CD8-positive, alpha-beta memory T cell (primary cell): ENCODE measurements at regions not wholly inside any gene's neighbourhood (a gene's known extent, or its start where the extent isn't known, plus 50 kb on each side); places are given as distances from the start of the nearest gene placed in this dataset.
"Not testable (repeated sequence)": the region's sequence is repeated elsewhere in the genome, so short reads cannot be mapped to it uniquely, and the experiment has no call there.

ENCODE experiments used
- CTCF ChIA-PET: fragments of 350-600 bp; sonication (Branson Sonifier 250); formaldehyde crosslinking; loops from one replicate; lab custom pipeline; 2021; ENCODE audit warnings: antibody characterized with exemption; lab: Charles Lee
- POLR2A ChIA-PET: fragments of 350-600 bp; sonication (Branson Sonifier 250); formaldehyde crosslinking; loops from one replicate; lab custom pipeline; 2021; ENCODE audit warnings: antibody characterized with exemption; lab: Charles Lee
- DNase-seq, 5 donors: peaks; one replicate each; pipeline versions ENCODE4 v3.0.0 to v3.0.0-alpha.2; 2020 to 2022; ENCODE audit warnings: mixed read lengths in 1 of 5
- H3K27ac ChIP-seq: one replicate; pipeline ENCODE4 v1.7.0; 2013; ENCODE audit warnings: low read depth, mild to moderate bottlenecking, low read length, moderate library complexity
- H3K27me3 ChIP-seq: 2 replicates; pipeline ENCODE4 v1.7.0; 2013; ENCODE audit warnings: low read length, mild to moderate bottlenecking; ENCODE audit not compliant: insufficient read depth, poor library complexity, severe bottlenecking
- H3K36me3 ChIP-seq: 2 replicates; pipeline ENCODE4 v1.7.0; 2013; ENCODE audit warnings: mild to moderate bottlenecking, low read length, moderate library complexity; ENCODE audit not compliant: insufficient read depth
- H3K4me1 ChIP-seq: 2 replicates; pipeline ENCODE4 v1.7.0; 2013; ENCODE audit warnings: mild to moderate bottlenecking, low read length, moderate library complexity; ENCODE audit not compliant: insufficient read depth
- H3K4me3 ChIP-seq: 2 replicates; pipeline ENCODE4 v1.7.0; 2013; ENCODE audit warnings: mild to moderate bottlenecking, low read length
- H3K9me3 ChIP-seq: 2 replicates; pipeline ENCODE4 v1.7.0; 2013; ENCODE audit warnings: mild to moderate bottlenecking, low read length
- H3K27ac Mint-ChIP-seq, 8 donors: one replicate each; pipeline ENCODE4 v1.8.0; 2020 to 2021; ENCODE audit warnings: mixed read lengths in 8 of 8, mild to moderate bottlenecking in 6 of 8, inconsistent platforms in 3 of 8, moderate library complexity in 3 of 8
- H3K27me3 Mint-ChIP-seq, 2 donors: one replicate each; pipeline ENCODE4 v1.8.0; 2020 to 2021; ENCODE audit warnings: mixed read lengths in 2 of 2, mild to moderate bottlenecking in 1 of 2, moderate library complexity in 1 of 2
- H3K36me3 Mint-ChIP-seq, 3 donors: one replicate each; pipeline ENCODE4 v1.8.0; 2020 to 2021; ENCODE audit warnings: mixed read lengths in 3 of 3, inconsistent platforms in 1 of 3, mild to moderate bottlenecking in 1 of 3
- H3K4me1 Mint-ChIP-seq, 3 donors: one replicate each; pipeline ENCODE4 v1.8.0; 2020 to 2021; ENCODE audit warnings: mixed read lengths in 3 of 3, inconsistent platforms in 1 of 3, mild to moderate bottlenecking in 1 of 3
- H3K4me3 Mint-ChIP-seq, 7 donors: one replicate each; pipeline ENCODE4 v1.8.0; 2020 to 2021; ENCODE audit warnings: mixed read lengths in 7 of 7, mild to moderate bottlenecking in 6 of 7, moderate library complexity in 4 of 7, inconsistent platforms in 2 of 7
- H3K9me3 Mint-ChIP-seq, 5 donors: one replicate each; pipeline ENCODE4 v1.8.0; 2020 to 2022; ENCODE audit warnings: mixed read lengths in 5 of 5, mild to moderate bottlenecking in 3 of 5, moderate library complexity in 2 of 5, inconsistent platforms in 1 of 5

DNA sequence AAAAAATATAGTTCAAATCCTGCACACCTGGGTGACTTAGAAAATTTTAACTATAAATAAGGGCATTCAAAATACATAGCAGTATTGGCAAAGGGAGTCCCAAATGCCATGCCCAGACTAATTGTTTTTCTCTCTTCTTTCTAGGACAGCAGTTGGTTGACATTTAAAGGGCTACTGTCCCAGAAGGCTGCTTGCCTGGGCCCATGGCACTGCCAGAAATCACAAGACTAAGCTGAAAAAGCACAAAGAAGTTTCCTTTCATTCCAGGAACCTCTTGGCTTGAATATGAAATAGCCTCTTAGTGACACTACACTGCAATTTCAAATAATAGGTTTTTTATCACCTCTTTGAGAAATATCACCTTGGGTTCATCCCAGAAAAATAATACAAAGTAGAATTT, 388.9 kb upstream of the TRPC7 start:
- no peaks in the 10 kb centered on the region for H3K36me3 Mint-ChIP-seq
- no peaks in the 10 kb centered on the region for H3K27me3 ChIP-seq
- peaks cover 0 to 4% (median 0%) of the 10 kb centered on the region in 5 donors for H3K9me3 Mint-ChIP-seq
- no peak overlapping the region for H3K4me3 ChIP-seq
- H3K4me1 Mint-ChIP-seq, result no peaks in the 10 kb centered on the region
- H3K27me3 Mint-ChIP-seq, result peaks cover 0 to 4% of the 10 kb centered on the region in 2 donors
- H3K27ac Mint-ChIP-seq, result no peak overlapping the region
- H3K4me3 Mint-ChIP-seq, result no peak overlapping the region
- H3K9me3 ChIP-seq, result no peaks in the 10 kb centered on the region
- DNase-seq, result no peak
- ChIA-PET CTCF (no interaction called here), POLR2A (no interaction called here)
- no peaks in the 10 kb centered on the region for H3K36me3 ChIP-seq
- H3K27ac ChIP-seq, result no peak overlapping the region
- no peaks in the 10 kb centered on the region for H3K4me1 ChIP-seq

DNA sequence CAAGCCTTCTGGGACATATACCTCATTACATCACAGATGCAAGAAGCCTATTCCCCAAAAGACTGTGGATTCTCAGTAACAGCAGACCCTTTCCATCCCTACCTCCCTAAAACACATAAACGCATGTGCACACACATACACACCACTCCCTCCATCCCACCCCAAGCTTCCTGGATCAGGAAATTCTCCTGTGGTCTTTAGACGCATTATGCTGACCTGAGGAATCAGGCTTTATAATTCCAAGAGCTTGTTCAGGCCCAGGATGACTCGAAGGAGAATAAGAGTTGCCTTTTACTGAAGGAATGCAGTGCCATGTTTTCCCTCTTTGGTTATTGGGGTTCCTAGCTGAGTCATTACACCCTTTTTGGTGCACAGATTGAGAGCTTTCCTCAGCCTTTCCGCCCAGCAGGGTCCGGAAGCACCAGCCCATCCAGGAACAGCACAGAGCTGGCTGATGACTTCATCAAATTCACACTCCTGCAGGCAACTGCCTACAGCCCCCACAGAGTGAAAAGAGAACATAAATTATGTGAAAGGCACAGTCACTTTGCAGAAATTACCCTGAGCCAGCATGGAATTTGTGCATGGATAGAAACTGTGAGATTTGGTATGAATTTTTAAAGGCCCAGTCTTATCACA, 385.0 kb upstream of the TRPC7 start:
- no peak overlapping the region for H3K27ac ChIP-seq
- H3K36me3 ChIP-seq, result no peaks in the 10 kb centered on the region
- Mint-ChIP-seq H3K4me1 (no peaks in the 10 kb centered on the region), H3K4me3 (no peak overlapping the region), H3K27ac (no peak overlapping the region), H3K27me3 (no peaks in the 10 kb centered on the region), H3K9me3 (peaks cover 0 to 6% (median 2%) of the 10 kb centered on the region in 5 donors), H3K36me3 (no peaks in the 10 kb centered on the region)
- ChIA-PET CTCF (no interaction called here), POLR2A (no interaction called here)
- no peaks in the 10 kb centered on the region for H3K9me3 ChIP-seq
- no peaks in the 10 kb centered on the region for H3K27me3 ChIP-seq
- DNase-seq, result no peak
- H3K4me1 ChIP-seq, result no peaks in the 10 kb centered on the region
- H3K4me3 ChIP-seq, result no peak overlapping the region

DNA sequence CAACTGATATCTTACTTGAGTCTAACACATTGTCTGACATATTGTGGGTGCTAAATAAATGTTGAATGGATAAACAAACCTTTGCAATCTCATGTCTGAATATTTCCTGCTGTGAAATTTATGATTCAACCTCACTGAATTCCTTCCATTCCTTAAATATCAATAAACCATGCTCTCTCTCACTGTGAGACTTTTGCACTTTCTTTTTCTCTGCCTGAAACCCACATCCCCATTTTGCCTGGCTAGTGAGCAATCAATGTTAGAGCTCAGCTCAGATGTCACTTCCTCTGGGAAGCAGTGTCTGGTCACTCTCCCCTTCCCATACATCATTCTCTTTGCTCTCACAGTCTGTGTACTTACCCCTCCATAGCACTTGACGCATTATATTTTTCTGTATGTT, 383.7 kb upstream of the TRPC7 start:
- CTCF ChIA-PET, result no interaction called here
- POLR2A ChIA-PET, result no interaction called here

DNA sequence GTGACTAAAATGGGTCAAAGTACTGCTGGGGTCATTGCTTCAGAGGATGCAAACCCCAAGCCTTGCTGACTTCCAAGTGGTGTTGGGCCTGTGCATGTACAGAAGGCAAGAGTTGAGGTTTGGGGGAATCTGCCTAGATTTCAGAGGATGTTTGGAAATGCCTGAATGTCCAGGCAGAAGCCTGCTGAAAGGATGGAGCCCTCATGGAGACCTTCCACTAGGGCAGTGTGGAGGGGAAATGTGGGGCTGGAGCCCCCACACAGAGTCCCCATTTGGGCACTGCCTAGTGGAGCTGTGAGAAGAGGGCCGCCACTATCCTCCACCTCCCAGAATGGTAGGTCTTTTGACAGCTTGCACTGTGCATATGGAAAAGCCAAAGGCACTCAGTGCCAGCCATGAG, 377.7 kb upstream of the TRPC7 start:
- Mint-ChIP-seq H3K27ac (peak overlapping the region in 1 of 8 donors; percentile 35), H3K36me3 (no peaks in the 10 kb centered on the region), H3K4me3 (no peak overlapping the region), H3K27me3 (peaks cover 2 to 6% of the 10 kb centered on the region in 2 donors), H3K4me1 (no peaks in the 10 kb centered on the region), H3K9me3 (peaks cover 6 to 24% (median 20%) of the 10 kb centered on the region in 5 donors)
- Histone ChIP-seq H3K4me1 (no peaks in the 10 kb centered on the region), H3K36me3 (no peaks in the 10 kb centered on the region), H3K4me3 (no peak overlapping the region), H3K27ac (no peak overlapping the region), H3K9me3 (no peaks in the 10 kb centered on the region), H3K27me3 (no peaks in the 10 kb centered on the region)
- CTCF ChIA-PET, result no interaction called here
- POLR2A ChIA-PET, result no interaction called here
- DNase-seq, result no peak

More for the DNA sequence above, 383.7 kb upstream of the TRPC7 start:
- no peaks in the 10 kb centered on the region for H3K36me3 ChIP-seq
- H3K27me3 Mint-ChIP-seq, result no peaks in the 10 kb centered on the region
- H3K4me1 Mint-ChIP-seq, result no peaks in the 10 kb centered on the region
- H3K36me3 Mint-ChIP-seq, result no peaks in the 10 kb centered on the region
- peaks cover 0 to 7% (median 3%) of the 10 kb centered on the region in 5 donors for H3K9me3 Mint-ChIP-seq
- no peaks in the 10 kb centered on the region for H3K4me1 ChIP-seq
- H3K4me3 Mint-ChIP-seq, result no peak overlapping the region
- H3K9me3 ChIP-seq, result no peaks in the 10 kb centered on the region
- DNase-seq, result no peak
- no peak overlapping the region for H3K27ac Mint-ChIP-seq
- H3K27me3 ChIP-seq, result no peaks in the 10 kb centered on the region
- H3K4me3 ChIP-seq, result no peak overlapping the region
- H3K27ac ChIP-seq, result no peak overlapping the region

DNA sequence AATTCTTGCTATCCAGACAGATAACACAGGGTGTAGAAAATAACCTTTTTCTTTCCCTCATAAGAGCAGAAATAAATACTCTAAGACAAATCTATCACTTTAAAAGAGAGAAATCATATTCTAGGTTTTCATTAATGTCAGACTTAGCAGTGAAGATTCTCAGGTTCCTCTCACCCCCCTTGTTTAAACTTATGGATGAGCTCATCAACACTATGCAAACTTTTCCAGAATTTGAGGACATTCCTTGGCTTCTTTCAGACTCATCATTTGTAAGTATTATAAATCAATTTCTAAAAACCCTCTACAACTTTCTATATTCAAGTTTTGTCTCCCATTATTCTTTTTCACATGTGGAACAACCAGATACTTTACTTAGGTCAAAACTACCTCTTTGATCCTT, 374.9 kb upstream of the TRPC7 start:
- Histone ChIP-seq H3K9me3 (no peaks in the 10 kb centered on the region), H3K27me3 (no peaks in the 10 kb centered on the region), H3K4me1 (no peaks in the 10 kb centered on the region), H3K4me3 (no peak overlapping the region), H3K36me3 (no peaks in the 10 kb centered on the region), H3K27ac (no peak overlapping the region)
- POLR2A ChIA-PET, result no interaction called here
- Mint-ChIP-seq H3K27ac (no peak overlapping the region), H3K9me3 (peaks cover 6 to 28% (median 20%) of the 10 kb centered on the region in 5 donors), H3K4me3 (no peak overlapping the region), H3K36me3 (no peaks in the 10 kb centered on the region), H3K27me3 (peaks cover 2 to 6% of the 10 kb centered on the region in 2 donors), H3K4me1 (no peaks in the 10 kb centered on the region)
- DNase-seq, result no peak
- CTCF ChIA-PET, result no interaction called here

DNA sequence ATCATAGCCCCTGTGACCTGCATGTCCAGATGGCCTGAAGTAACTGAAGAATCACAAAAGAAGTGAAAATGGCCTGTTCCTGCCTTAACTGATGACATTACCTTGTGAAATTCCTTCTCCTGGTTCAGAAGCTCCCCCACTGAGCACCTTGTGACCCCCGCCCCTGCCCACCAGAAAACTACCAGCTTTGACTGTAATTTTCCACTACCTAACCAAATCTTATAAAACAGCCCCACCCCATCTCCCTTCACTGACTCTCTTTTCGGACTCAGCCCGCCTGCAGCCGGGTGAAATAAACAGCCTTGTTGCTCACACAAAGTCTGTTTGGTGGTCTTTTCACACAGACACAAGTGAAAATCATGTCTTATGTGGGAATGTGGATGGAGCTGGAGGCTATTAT, 373.9 kb upstream of the TRPC7 start:
- H3K27ac Mint-ChIP-seq, H3K36me3 ChIP-seq, POLR2A ChIA-PET, H3K9me3 ChIP-seq, H3K4me3 ChIP-seq, H3K4me3 Mint-ChIP-seq, H3K36me3 Mint-ChIP-seq, DNase-seq, H3K27me3 ChIP-seq, H3K27ac ChIP-seq, H3K4me1 ChIP-seq, CTCF ChIA-PET, H3K27me3 Mint-ChIP-seq, H3K4me1 Mint-ChIP-seq: not testable (repeated sequence)
- peaks cover 6 to 28% (median 21%) of the 10 kb centered on the region in 5 donors for H3K9me3 Mint-ChIP-seq

DNA sequence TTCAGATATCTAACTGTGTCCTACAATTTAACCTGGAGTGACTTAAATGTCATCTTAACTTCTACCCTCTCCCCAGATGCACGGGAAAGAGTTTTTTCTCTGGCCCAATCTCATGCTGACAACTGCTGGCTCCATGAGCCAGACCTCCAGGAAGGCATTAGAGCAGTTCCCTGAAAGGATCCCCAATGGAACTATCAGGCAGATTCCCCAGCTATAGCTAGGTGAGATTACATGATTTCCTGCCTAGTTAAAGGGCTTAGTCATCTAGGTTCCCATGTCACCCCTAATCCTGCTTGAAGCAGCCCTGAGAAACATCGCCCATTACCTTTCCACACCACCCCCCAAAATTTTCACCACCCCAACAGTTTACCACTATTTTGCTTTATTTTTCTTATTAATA, 373.5 kb upstream of the TRPC7 start:
- no peaks in the 10 kb centered on the region for H3K4me1 Mint-ChIP-seq
- H3K4me3 Mint-ChIP-seq, result no peak overlapping the region
- no peak overlapping the region for H3K27ac ChIP-seq
- ChIA-PET CTCF (no interaction called here), POLR2A (no interaction called here)
- H3K9me3 Mint-ChIP-seq, result peaks cover 6 to 25% (median 20%) of the 10 kb centered on the region in 5 donors
- H3K36me3 Mint-ChIP-seq, result no peaks in the 10 kb centered on the region
- H3K4me1 ChIP-seq, result no peaks in the 10 kb centered on the region
- H3K27me3 ChIP-seq, result no peaks in the 10 kb centered on the region
- H3K27ac Mint-ChIP-seq, result no peak overlapping the region
- H3K36me3 ChIP-seq, result no peaks in the 10 kb centered on the region
- no peaks in the 10 kb centered on the region for H3K9me3 ChIP-seq
- H3K27me3 Mint-ChIP-seq, result peaks cover 2 to 6% of the 10 kb centered on the region in 2 donors
- no peak for DNase-seq
- H3K4me3 ChIP-seq, result no peak overlapping the region

DNA sequence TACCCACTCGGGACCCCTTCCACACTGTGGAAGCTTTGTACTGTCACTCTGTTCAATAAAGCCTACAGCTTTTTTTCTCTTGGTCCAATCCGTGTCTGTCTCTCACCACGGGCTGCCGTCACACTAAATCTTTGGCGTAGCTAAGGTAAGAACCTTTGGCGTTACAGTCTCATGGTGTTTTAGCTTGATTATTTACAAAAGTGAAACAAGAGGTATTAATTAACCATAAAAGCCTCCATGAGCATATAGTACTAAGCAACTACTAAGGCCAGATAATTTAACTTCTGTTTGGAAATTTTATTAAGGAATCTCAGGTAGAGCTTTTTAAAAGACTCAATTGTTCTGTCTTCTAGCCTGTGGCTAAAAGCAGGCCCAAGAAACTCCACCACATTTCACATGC, 370.7 kb upstream of the TRPC7 start:
- Mint-ChIP-seq H3K9me3 (peaks cover 5 to 14% (median 10%) of the 10 kb centered on the region in 5 donors), H3K27ac (no peak overlapping the region), H3K27me3 (peaks cover 2 to 10% of the 10 kb centered on the region in 2 donors), H3K4me3 (no peak overlapping the region), H3K36me3 (no peaks in the 10 kb centered on the region), H3K4me1 (no peaks in the 10 kb centered on the region)
- Histone ChIP-seq H3K4me3 (no peak overlapping the region), H3K36me3 (no peaks in the 10 kb centered on the region), H3K27ac (no peak overlapping the region), H3K9me3 (no peaks in the 10 kb centered on the region), H3K4me1 (no peaks in the 10 kb centered on the region), H3K27me3 (no peaks in the 10 kb centered on the region)
- ChIA-PET CTCF (no interaction called here), POLR2A (no interaction called here)
- no peak for DNase-seq
